KMS-11 (cell line): ENCODE measurements at regions not wholly inside any gene's neighbourhood (a gene's known extent, or its start where the extent isn't known, plus 50 kb on each side); places are given as distances from the start of the nearest gene placed in this dataset.

Experiments used
- H2AFZ ChIP-seq: fragments of 200-600 bp; sonication (generic); 2 replicates; pipeline ENCODE4 v1.6.1; 2016; ENCODE audit warnings: antibody characterized with exemption, mixed run types, low read depth
- H3K27ac ChIP-seq: fragments of 200-600 bp; sonication (generic); 2 replicates; pipeline ENCODE4 v1.6.1; 2016; ENCODE audit warnings: mild to moderate bottlenecking, mixed run types
- H3K27me3 ChIP-seq: fragments of 200-600 bp; sonication (generic); 2 replicates; pipeline ENCODE4 v1.6.1; 2017; ENCODE audit warnings: mild to moderate bottlenecking, low read depth, mixed run types, moderate library complexity; ENCODE audit not compliant: insufficient read depth
- H3K36me3 ChIP-seq: fragments of 200-600 bp; sonication (generic); 2 replicates; pipeline ENCODE4 v1.6.1; 2017; ENCODE audit warnings: mild to moderate bottlenecking, mixed run types; ENCODE audit not compliant: insufficient read depth
- H3K4me1 ChIP-seq: fragments of 200-600 bp; sonication (generic); 2 replicates; pipeline ENCODE4 v1.6.1; 2016; ENCODE audit warnings: mild to moderate bottlenecking, low read depth, mixed run types; ENCODE audit not compliant: poor library complexity, severe bottlenecking
- H3K4me2 ChIP-seq: fragments of 200-600 bp; sonication (generic); 2 replicates; pipeline ENCODE4 v1.7.0; 2016; ENCODE audit warnings: mild to moderate bottlenecking, mixed run types
- H3K4me3 ChIP-seq: fragments of 200-600 bp; sonication (generic); IDR thresholded peaks from 2 replicates; pipeline ENCODE4 v1.6.1; 2017; ENCODE audit warnings: low read depth, low read length, mixed read lengths; ENCODE audit not compliant: insufficient read depth
- H3K79me2 ChIP-seq: fragments of 200-600 bp; sonication (generic); 2 replicates; pipeline ENCODE4 v1.6.1; 2016; ENCODE audit warnings: low read depth, mixed run types; ENCODE audit not compliant: insufficient read depth
- H3K9ac ChIP-seq: fragments of 200-600 bp; sonication (generic); 2 replicates; pipeline ENCODE4 v1.6.1; 2016; ENCODE audit warnings: mild to moderate bottlenecking, mixed run types
- H4K20me1 ChIP-seq: fragments of 200-600 bp; sonication (generic); 2 replicates; pipeline ENCODE4 v1.6.1; 2016; ENCODE audit warnings: mild to moderate bottlenecking, mixed run types; ENCODE audit not compliant: insufficient read depth
- CTCF ChIP-seq: fragments of 200-600 bp; sonication (generic); conservative IDR thresholded peaks from 2 replicates; pipeline ENCODE4 v1.6.1; 2017; ENCODE audit warnings: low read depth, mild to moderate bottlenecking, antibody characterized with exemption, low read length, moderate library complexity, mixed read lengths

DNA sequence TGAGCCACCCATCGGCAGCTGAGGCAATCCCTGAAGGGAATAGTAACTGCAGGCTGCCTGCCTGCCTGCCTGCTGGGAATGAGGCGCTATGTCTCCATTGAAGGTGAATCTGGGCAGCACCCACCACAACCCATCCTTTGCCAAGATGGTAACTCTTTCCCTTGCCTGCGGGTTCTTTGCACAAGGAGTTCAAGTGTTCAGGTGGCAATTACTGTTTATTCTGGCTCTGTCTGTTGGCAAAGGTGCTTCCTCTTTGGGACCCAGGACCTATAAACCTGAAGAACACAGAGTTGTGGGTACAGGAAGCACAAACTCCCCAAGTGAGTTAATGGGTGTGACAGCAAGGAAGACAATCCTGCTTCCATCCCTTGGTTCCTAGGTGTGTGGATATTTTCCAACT, 448.1 kb upstream of the ZNF507 start:
- H3K4me3 ChIP-seq: no peak overlapping the region
- H3K4me2 ChIP-seq: no peak overlapping the region
- H3K36me3 ChIP-seq: no peaks in the 10 kb centered on the region
- H3K9ac ChIP-seq: no peak overlapping the region
- no peak overlapping the region for H2AFZ ChIP-seq
- H3K4me1 ChIP-seq: no peaks in the 10 kb centered on the region
- H3K27ac ChIP-seq: no peak overlapping the region
- no peaks in the 10 kb centered on the region for H3K79me2 ChIP-seq
- H3K27me3 ChIP-seq: no peaks in the 10 kb centered on the region
- TF ChIP-seq CTCF: no peak
- H4K20me1 ChIP-seq: no peaks in the 10 kb centered on the region

GRCh38 chr19:31900991-31901390, 444.4 kb upstream of the ZNF507 start:
- no peaks in the 10 kb centered on the region for H3K27me3 ChIP-seq
- no peak overlapping the region for H3K27ac ChIP-seq
- no peak overlapping the region for H2AFZ ChIP-seq
- H3K4me3 ChIP-seq: no peak overlapping the region
- no peak overlapping the region for H3K9ac ChIP-seq
- no peak overlapping the region for H3K4me2 ChIP-seq
- TF ChIP-seq CTCF: no peak
- H3K4me1 ChIP-seq: no peaks in the 10 kb centered on the region
- H4K20me1 ChIP-seq: no peaks in the 10 kb centered on the region
- no peaks in the 10 kb centered on the region for H3K36me3 ChIP-seq
- no peaks in the 10 kb centered on the region for H3K79me2 ChIP-seq

DNA sequence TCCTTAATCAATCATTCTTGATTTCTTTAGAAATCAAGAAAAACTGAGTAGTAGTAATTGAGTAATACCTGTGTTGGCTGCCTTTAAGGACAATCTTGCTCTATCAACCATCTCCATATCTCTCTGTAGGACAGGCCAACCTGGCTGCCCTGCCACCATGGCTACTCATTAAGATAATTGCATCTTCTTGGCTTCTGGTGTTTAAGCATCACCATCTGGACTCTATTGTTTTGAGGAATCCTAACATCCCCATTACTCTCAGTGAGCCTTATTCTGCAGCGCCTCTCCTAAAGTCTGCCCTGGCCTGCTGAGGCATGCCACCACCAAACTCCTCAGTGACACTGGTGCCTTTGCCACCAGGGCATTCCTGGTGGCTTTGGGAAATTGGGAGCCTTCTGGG, 442.6 kb upstream of the ZNF507 start:
- H3K9ac ChIP-seq: no peak overlapping the region
- H2AFZ ChIP-seq: no peak overlapping the region
- H3K36me3 ChIP-seq: no peaks in the 10 kb centered on the region
- H3K27me3 ChIP-seq: no peaks in the 10 kb centered on the region
- no peak overlapping the region for H3K4me2 ChIP-seq
- TF ChIP-seq CTCF: no peak
- H3K79me2 ChIP-seq: no peaks in the 10 kb centered on the region
- H4K20me1 ChIP-seq: no peaks in the 10 kb centered on the region
- H3K27ac ChIP-seq: no peak overlapping the region
- no peaks in the 10 kb centered on the region for H3K4me1 ChIP-seq
- H3K4me3 ChIP-seq: no peak overlapping the region

DNA sequence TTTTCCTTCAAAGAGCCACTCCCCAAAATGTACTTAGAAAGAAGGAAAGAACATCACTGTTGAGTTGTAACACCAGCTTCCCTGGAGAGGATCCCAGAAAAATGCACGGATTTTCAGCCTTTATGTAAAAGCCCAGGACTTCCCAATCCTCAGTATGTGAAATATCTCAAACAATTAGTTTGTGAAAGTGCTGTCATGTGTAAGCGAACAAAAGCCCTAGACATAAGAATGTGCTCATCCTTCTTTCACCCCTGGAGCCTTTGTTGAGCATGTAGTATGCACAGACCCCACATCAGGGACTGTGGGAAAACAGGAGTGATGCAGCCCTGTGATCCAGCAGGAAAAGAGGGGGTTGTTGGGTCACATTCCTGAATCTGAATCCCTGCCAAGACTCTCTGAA, 441.4 kb upstream of the ZNF507 start:
- H3K27ac ChIP-seq: no peak overlapping the region
- no peaks in the 10 kb centered on the region for H3K27me3 ChIP-seq
- H2AFZ ChIP-seq: no peak overlapping the region
- H3K36me3 ChIP-seq: no peaks in the 10 kb centered on the region
- H3K4me2 ChIP-seq: no peak overlapping the region
- no peak overlapping the region for H3K4me3 ChIP-seq
- H3K4me1 ChIP-seq: no peaks in the 10 kb centered on the region
- H3K9ac ChIP-seq: no peak overlapping the region
- H4K20me1 ChIP-seq: no peaks in the 10 kb centered on the region
- TF ChIP-seq CTCF: no peak
- no peaks in the 10 kb centered on the region for H3K79me2 ChIP-seq
